HepG2 (cell line): ENCODE measurements at regions not wholly inside any gene's neighbourhood (a gene's known extent, or its start where the extent isn't known, plus 50 kb on each side); places are given as distances from the start of the nearest gene placed in this dataset.
A peak's percentile ranks its signal among the peaks of the same experiment; 100 is the strongest.

ENCODE experiments used
- ATAC-seq: fragments of 200-7000 bp; cut with Tn5 transposase; 3 replicates; pipeline ENCODE4 v1.9.1; 2020; ENCODE audit warnings: mild to moderate bottlenecking, moderate library complexity
- BruUV-seq: library from RNA; stranded (reverse); fragments of 400-500 nt; replicated peaks from 2 replicates; lab custom pipeline; 2021; lab: Mats Ljungman, UMichigan
- CTCF ChIA-PET: fragments of 300-600 bp; formaldehyde crosslinking; extraction: SDS; loops from one replicate; lab custom pipeline; 2021; ENCODE audit warnings: low total read pairs, inconsistent platforms, low intra/inter-chr PET ratio; lab: Yijun Ruan, JAX
- POLR2A ChIA-PET: fragments of 350-600 bp; sonication (Branson Sonifier 250); formaldehyde crosslinking; loops from one replicate; lab custom pipeline; 2020; ENCODE audit warnings: antibody characterized with exemption, inconsistent platforms; lab: Yijun Ruan, JAX
- DNase-seq: peaks from one replicate; pipeline ENCODE4 v3.0.0-alpha.2; 2015; ENCODE audit warnings: low spot score
- FAIRE-seq: peaks from 3 replicates; lab custom pipeline; 2011; peaks lifted over from hg19 to GRCh38; lab: Jason Lieb, UNC
- H2AFZ ChIP-seq: one replicate; pipeline ENCODE4 v1.6.1; 2011; ENCODE audit warnings: low read length, inconsistent platforms
- H3K27ac ChIP-seq: fragments of 300-600 bp; 3 replicates; pipeline ENCODE4 v1.8.0; 2011; ENCODE audit warnings: mixed run types, mild to moderate bottlenecking, mixed read lengths, low read length, inconsistent platforms; ENCODE audit not compliant: insufficient read depth; ENCODE audit errors: extremely low read length
- H3K27me3 ChIP-seq, 2 experiments: fragments of 200-600 bp in 1 of 2; 2 replicates in 1 of 2; 3 replicates in 1 of 2; pipeline versions ENCODE4 v1.6.0 to v1.8.0; 2011; ENCODE audit warnings: low read length in 2 of 2, mild to moderate bottlenecking in 2 of 2, moderate library complexity in 2 of 2, inconsistent platforms in 1 of 2; ENCODE audit not compliant: insufficient read depth in 2 of 2, control insufficient read depth in 1 of 2
- H3K36me3 ChIP-seq, 2 experiments: fragments of 200-600 bp in 1 of 2; replicated peaks in 1 of 2; 2 replicates in 1 of 2; 3 replicates in 1 of 2; pipeline versions ENCODE4 v1.5.1 to v1.8.0; 2011; ENCODE audit warnings: low read length in 2 of 2, inconsistent platforms in 1 of 2; ENCODE audit not compliant: insufficient read depth in 2 of 2, control insufficient read depth in 1 of 2
- H3K4me1 ChIP-seq: 2 replicates; pipeline ENCODE4 v1.5.1; 2012; ENCODE audit warnings: low read length, inconsistent platforms; ENCODE audit not compliant: insufficient read depth
- H3K4me2 ChIP-seq: 2 replicates; pipeline ENCODE4 v1.6.0; 2011; ENCODE audit warnings: low read depth, low read length, inconsistent platforms
- H3K4me3 ChIP-seq, 3 experiments: fragments of 200-600 bp in 1 of 3; sonication (generic), shearing (Covaris generic) in 1 of 3; replicated peaks in 1 of 3; 2 replicates each; pipeline ENCODE4 v1.5.1; 2011 to 2016; ENCODE audit warnings: low read length in 3 of 3, inconsistent platforms in 2 of 3, low read depth in 2 of 3, mild to moderate bottlenecking in 2 of 3, control low read depth in 1 of 3, mixed read lengths in 1 of 3; ENCODE audit not compliant: insufficient read depth in 1 of 3
- H3K79me2 ChIP-seq: one replicate; pipeline ENCODE4 v1.6.1; 2011; ENCODE audit warnings: low read length, inconsistent platforms; ENCODE audit not compliant: insufficient read depth
- H3K9ac ChIP-seq: 2 replicates; pipeline ENCODE4 v1.6.0; 2011; ENCODE audit warnings: mild to moderate bottlenecking, low read depth, low read length, inconsistent platforms; ENCODE audit not compliant: insufficient read depth
- H3K9me3 ChIP-seq: 2 replicates; pipeline ENCODE4 v1.5.1; 2012; ENCODE audit warnings: mild to moderate bottlenecking, low read length
- H4K20me1 ChIP-seq: 2 replicates; pipeline ENCODE4 v1.6.0; 2011; ENCODE audit warnings: inconsistent platforms, mild to moderate bottlenecking, low read length, moderate library complexity; ENCODE audit not compliant: insufficient read depth
- BCLAF1 ChIP-seq: fragments of 450-650 bp; IDR thresholded peaks from 2 replicates; pipeline ENCODE4 v1.6.1; 2017; ENCODE audit warnings: mild to moderate bottlenecking
- HMGXB4 ChIP-seq, 2 experiments: sonication (generic) in 1 of 2; formaldehyde crosslinking in 1 of 2; IDR thresholded peaks; 2 replicates each; pipeline versions ENCODE4 v1.4.0 to v1.6.1; 2018 to 2020; ENCODE audit warnings: missing genetic modification reagents in 2 of 2, borderline replicate concordance in 1 of 2, low read depth in 1 of 2, mild to moderate bottlenecking in 1 of 2, missing biosample characterization in 1 of 2
- KAT2B ChIP-seq: fragments of 150-350 bp; IDR thresholded peaks from 2 replicates; pipeline ENCODE4 v1.6.1; 2014; ENCODE audit warnings: low read depth, low read length, borderline replicate concordance
- MAFG ChIP-seq: sonication (generic); formaldehyde crosslinking; IDR thresholded peaks from 2 replicates; pipeline ENCODE4 v1.5.1; 2020; ENCODE audit warnings: mild to moderate bottlenecking, missing genetic modification reagents
- MATR3 ChIP-seq: sonication (generic); formaldehyde crosslinking; IDR thresholded peaks from 2 replicates; pipeline ENCODE4 v1.4.0; 2020; ENCODE audit warnings: missing genetic modification reagents
- RAD21 ChIP-seq: fragments of 450-650 bp; formaldehyde crosslinking; IDR thresholded peaks from 2 replicates; pipeline ENCODE4 v1.5.0; 2020; ENCODE audit warnings: mild to moderate bottlenecking
- SMC3 ChIP-seq: IDR thresholded peaks from 2 replicates; pipeline ENCODE4 v1.6.1; 2011; ENCODE audit warnings: low read length, improper control_type of control experiment
- STAG1 ChIP-seq: sonication (generic); formaldehyde crosslinking; IDR thresholded peaks from 2 replicates; pipeline ENCODE4 v1.4.0; 2020; ENCODE audit warnings: missing genetic modification reagents
- TCF12 ChIP-seq, 2 experiments: fragments of 450-650 bp in 1 of 2; sonication (generic) in 1 of 2; formaldehyde crosslinking in 1 of 2; IDR thresholded peaks; 2 replicates each; pipeline versions ENCODE4 v1.6.1 to v1.8.0; 2017 to 2022; ENCODE audit warnings: antibody characterized with exemption in 1 of 2, mild to moderate bottlenecking in 1 of 2, missing genetic modification reagents in 1 of 2, moderate library complexity in 1 of 2
- TFDP1 ChIP-seq: IDR thresholded peaks from 2 replicates; pipeline ENCODE4 v1.6.1; 2016; ENCODE audit warnings: missing compliant biosample characterization, missing genetic modification reagents, borderline replicate concordance
- ZNF354B ChIP-seq: sonication (generic); formaldehyde crosslinking; IDR thresholded peaks from 2 replicates; pipeline ENCODE4 v1.8.0; 2022; ENCODE audit warnings: mild to moderate bottlenecking, missing genetic modification reagents
- ZNF557 ChIP-seq: sonication (generic); formaldehyde crosslinking; IDR thresholded peaks from 2 replicates; pipeline ENCODE4 v1.4.0; 2020; ENCODE audit warnings: missing genetic modification reagents
- ZNF674 ChIP-seq: sonication (generic); formaldehyde crosslinking; IDR thresholded peaks from 2 replicates; pipeline ENCODE4 v1.5.0; 2020; ENCODE audit warnings: low read depth, mild to moderate bottlenecking, missing genetic modification reagents
- WGBS: methylation state at CpG from one replicate; pipeline ENCODE4 v1.1.6; 2017; ENCODE audit warnings: low lambda C conversion rate; 5-methylcytosine and 5-hydroxymethylcytosine counted together
- in situ Hi-C: cut with HindIII; loops from 2 replicates; pipeline ENCODE4 v1.10.0; 2017; ENCODE audit warnings: low pct_unique_long_range_greater_than_20kb; ENCODE audit not compliant: extremely low pct_ligation_motif_present
- intact Hi-C: fragments of 100-400 bp; cut with micrococcal nuclease; formaldehyde crosslinking; loops from one replicate; pipeline ENCODE4 v1.10.0; 2022; ENCODE audit not compliant: unreplicated experiment
- TF ChIP-seq, protein P1 (sequence below): sonication (generic); formaldehyde crosslinking; IDR thresholded peaks from 2 replicates; pipeline ENCODE4 v1.5.0; 2020; ENCODE audit warnings: missing genetic modification reagents
- TF ChIP-seq, protein P2 (sequence below): sonication (generic); formaldehyde crosslinking; IDR thresholded peaks from 2 replicates; pipeline ENCODE4 v1.5.0; 2020; ENCODE audit warnings: mild to moderate bottlenecking, missing genetic modification reagents, moderate library complexity

- no peak for TF ChIP-seq HMGXB4 (CRISPR knock-in tag; IDR thresholded peaks at IDR 0.05; ENCODE audit: borderline replicate concordance in 1 of 2, low read depth in 1 of 2)
- TF ChIP-seq MAFG (CRISPR knock-in tag) = no peak
- TF ChIP-seq ZNF557 (CRISPR knock-in tag) = no peak
- TF ChIP-seq KAT2B = no peak
- no peak for TF ChIP-seq ZNF354B (CRISPR knock-in tag)
- no peak for TF ChIP-seq MATR3
- TF ChIP-seq TCF12 (IDR thresholded peaks at IDR 0.05) = no peak
- no peak for TF ChIP-seq TCF12 (CRISPR knock-in tag; IDR thresholded peaks at IDR 0.05)
- TF ChIP-seq, protein P1, sequence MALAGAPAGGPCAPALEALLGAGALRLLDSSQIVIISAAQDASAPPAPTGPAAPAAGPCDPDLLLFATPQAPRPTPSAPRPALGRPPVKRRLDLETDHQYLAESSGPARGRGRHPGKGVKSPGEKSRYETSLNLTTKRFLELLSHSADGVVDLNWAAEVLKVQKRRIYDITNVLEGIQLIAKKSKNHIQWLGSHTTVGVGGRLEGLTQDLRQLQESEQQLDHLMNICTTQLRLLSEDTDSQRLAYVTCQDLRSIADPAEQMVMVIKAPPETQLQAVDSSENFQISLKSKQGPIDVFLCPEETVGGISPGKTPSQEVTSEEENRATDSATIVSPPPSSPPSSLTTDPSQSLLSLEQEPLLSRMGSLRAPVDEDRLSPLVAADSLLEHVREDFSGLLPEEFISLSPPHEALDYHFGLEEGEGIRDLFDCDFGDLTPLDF (CRISPR knock-in tag) = no peak
These were observed 85.1 kb downstream of the CT47B1 start (continued) for GRCh38 chrX:120790552-120790951.

DNA sequence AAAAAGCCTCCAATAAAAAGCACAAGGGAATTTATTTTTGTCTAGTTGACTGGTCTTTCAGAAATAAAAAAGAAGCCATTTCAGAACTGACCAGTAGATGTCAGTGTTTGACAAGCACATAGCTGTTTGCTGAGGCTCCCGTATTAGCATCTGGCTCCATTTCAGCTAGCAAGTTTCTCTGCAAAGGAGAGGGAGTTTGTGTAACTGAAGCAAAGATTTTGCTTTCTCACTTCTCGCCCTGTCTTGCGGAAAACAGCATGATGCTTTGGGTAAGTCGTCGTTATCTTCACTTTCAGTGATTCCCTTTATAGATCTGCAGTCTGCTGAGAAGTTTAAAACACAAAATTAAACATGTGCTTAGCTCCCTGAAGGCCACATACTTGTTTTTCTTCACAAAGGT, 85.5 kb downstream of the CT47B1 start:
- no peaks in the 10 kb centered on the region for H3K4me1 ChIP-seq
- H3K9ac ChIP-seq = no peak overlapping the region
- FAIRE-seq (peak; percentile 96), DNase-seq (peak; percentile 40), ATAC-seq (peak; percentile 30; the same call in 1 of the 3 replicates)
- H3K4me2 ChIP-seq = no peak overlapping the region
- H3K27ac ChIP-seq = no peak overlapping the region
- CTCF ChIA-PET = interaction anchor here (1.5 kb wide), 1 partner anchor 789 kb away, joined by 7 read pairs; no protein-coding TSS in a partner anchor
- in situ Hi-C loops (loop anchor here (10.0 kb wide), 1 partner anchor 785 kb away; no protein-coding TSS in a partner anchor), intact Hi-C loops (no loop called here)
- POLR2A ChIA-PET = no interaction called here
- BruUV-seq = no TSS peak
- WGBS = 0% methylated on average over 2 of the region's 5 CpGs
- H3K4me3 ChIP-seq = no peak overlapping the region
- H2AFZ ChIP-seq = no peak overlapping the region
- H3K79me2 ChIP-seq = no peaks in the 10 kb centered on the region
- H3K27me3 ChIP-seq = no peaks in the 10 kb centered on the region
- H3K9me3 ChIP-seq = no peaks in the 10 kb centered on the region
- H4K20me1 ChIP-seq = no peaks in the 10 kb centered on the region
- H3K36me3 ChIP-seq = no peaks in the 10 kb centered on the region
- TF ChIP-seq BCLAF1 (no peak), SMC3 (peak; percentile 71), ZNF674 (CRISPR knock-in tag) (no peak), TFDP1 (CRISPR knock-in tag) (no peak), RAD21 (peak; percentile 58; the same call in 1 of the 2 replicates), STAG1 (CRISPR knock-in tag) (peak; percentile 81)
- TF ChIP-seq, protein P2, sequence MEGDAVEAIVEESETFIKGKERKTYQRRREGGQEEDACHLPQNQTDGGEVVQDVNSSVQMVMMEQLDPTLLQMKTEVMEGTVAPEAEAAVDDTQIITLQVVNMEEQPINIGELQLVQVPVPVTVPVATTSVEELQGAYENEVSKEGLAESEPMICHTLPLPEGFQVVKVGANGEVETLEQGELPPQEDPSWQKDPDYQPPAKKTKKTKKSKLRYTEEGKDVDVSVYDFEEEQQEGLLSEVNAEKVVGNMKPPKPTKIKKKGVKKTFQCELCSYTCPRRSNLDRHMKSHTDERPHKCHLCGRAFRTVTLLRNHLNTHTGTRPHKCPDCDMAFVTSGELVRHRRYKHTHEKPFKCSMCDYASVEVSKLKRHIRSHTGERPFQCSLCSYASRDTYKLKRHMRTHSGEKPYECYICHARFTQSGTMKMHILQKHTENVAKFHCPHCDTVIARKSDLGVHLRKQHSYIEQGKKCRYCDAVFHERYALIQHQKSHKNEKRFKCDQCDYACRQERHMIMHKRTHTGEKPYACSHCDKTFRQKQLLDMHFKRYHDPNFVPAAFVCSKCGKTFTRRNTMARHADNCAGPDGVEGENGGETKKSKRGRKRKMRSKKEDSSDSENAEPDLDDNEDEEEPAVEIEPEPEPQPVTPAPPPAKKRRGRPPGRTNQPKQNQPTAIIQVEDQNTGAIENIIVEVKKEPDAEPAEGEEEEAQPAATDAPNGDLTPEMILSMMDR (CRISPR knock-in tag) = peak; percentile 72
